ENCODE measurements at regions not wholly inside any gene's neighbourhood (a gene's known extent, or its start where the extent isn't known, plus 50 kb on each side); places are given as distances from the start of the nearest gene placed in this dataset.

- no peak for ATAC-seq (ENCODE audit: insufficient read depth, low read depth)
Observed at GRCh38 chr11:32500001-32500400, 64.7 kb upstream of the WT1 start.

GRCh38 chr11:32497951-32498350 lies 62.6 kb upstream of the WT1 start:
- no peaks in the 10 kb centered on the region for H3K36me3 ChIP-seq (ENCODE audit: insufficient read depth, low read length)
- H3K79me2 ChIP-seq (ENCODE audit: insufficient read depth, low read length) = no peaks in the 10 kb centered on the region
- no peaks in the 10 kb centered on the region for H3K27me3 ChIP-seq (ENCODE audit: insufficient read depth, low read length, poor library complexity)
- no peaks in the 10 kb centered on the region for H4K20me1 ChIP-seq (ENCODE audit: insufficient read depth, low read length)
- peak overlapping the region; percentile 36; the same call in 1 of the 2 replicates for H2AFZ ChIP-seq (ENCODE audit: low read depth, low read length)
- ATAC-seq (ENCODE audit: insufficient read depth, low read depth) = no peak
- H3K4me2 ChIP-seq (ENCODE audit: insufficient read depth, low read length) = no peak overlapping the region
- no peak overlapping the region for H3K27ac ChIP-seq (ENCODE audit: low read length)
- no peak for DNase-seq
- no peak overlapping the region for H3K9ac ChIP-seq (ENCODE audit: low read depth, low read length)
- H3K4me1 ChIP-seq (ENCODE audit: insufficient read depth, low read length) = peaks cover 18% of the 10 kb centered on the region
- no peaks in the 10 kb centered on the region for H3K9me3 ChIP-seq (ENCODE audit: insufficient read depth, low read length, severe bottlenecking)
- H3K4me3 ChIP-seq (ENCODE audit: low read depth in 1 of 2, low read length in 2 of 2) = no peak overlapping the region
- TF ChIP-seq EZH2 (IDR thresholded peaks at IDR 0.05; ENCODE audit: borderline replicate concordance, low read depth, low read length, severe bottlenecking) (no peak), CTCF (IDR thresholded peaks at IDR 0.05; ENCODE audit: borderline replicate concordance, extremely low read depth, low read length, poor library complexity, severe bottlenecking) (no peak)

More at GRCh38 chr11:32500001-32500400, 64.7 kb upstream of the WT1 start:
- H3K4me2 ChIP-seq (ENCODE audit: insufficient read depth, low read length) = no peak overlapping the region
- H3K9ac ChIP-seq (ENCODE audit: low read depth, low read length) = no peak overlapping the region
- H3K4me1 ChIP-seq (ENCODE audit: insufficient read depth, low read length) = no peaks in the 10 kb centered on the region
- H3K27me3 ChIP-seq (ENCODE audit: insufficient read depth, low read length, poor library complexity) = no peaks in the 10 kb centered on the region
- 0 out of 2 replicates have a peak overlapping the region, but pooled peaks have one; percentile 8 for H2AFZ ChIP-seq (ENCODE audit: low read depth, low read length)
- H3K36me3 ChIP-seq (ENCODE audit: insufficient read depth, low read length) = no peaks in the 10 kb centered on the region
- H3K9me3 ChIP-seq (ENCODE audit: insufficient read depth, low read length, severe bottlenecking) = no peaks in the 10 kb centered on the region
- TF ChIP-seq CTCF (IDR thresholded peaks at IDR 0.05; ENCODE audit: borderline replicate concordance, extremely low read depth, low read length, poor library complexity, severe bottlenecking) = no peak
- TF ChIP-seq EZH2 (IDR thresholded peaks at IDR 0.05; ENCODE audit: borderline replicate concordance, low read depth, low read length, severe bottlenecking) = no peak
- H3K79me2 ChIP-seq (ENCODE audit: insufficient read depth, low read length) = no peaks in the 10 kb centered on the region
- no peaks in the 10 kb centered on the region for H4K20me1 ChIP-seq (ENCODE audit: insufficient read depth, low read length)
- H3K4me3 ChIP-seq (ENCODE audit: low read depth in 1 of 2, low read length in 2 of 2) = no peak overlapping the region
- no peak for DNase-seq
- H3K27ac ChIP-seq (ENCODE audit: low read length) = no peak overlapping the region

GRCh38 chr11:32494629-32495028 lies 59.3 kb upstream of the WT1 start:
- no peaks in the 10 kb centered on the region for H3K27me3 ChIP-seq (ENCODE audit: insufficient read depth, low read length, poor library complexity)
- H3K27ac ChIP-seq (ENCODE audit: low read length) = peak overlapping the region; percentile 38; the same call in 1 of the 2 replicates
- H3K79me2 ChIP-seq (ENCODE audit: insufficient read depth, low read length) = no peaks in the 10 kb centered on the region
- ATAC-seq (ENCODE audit: insufficient read depth, low read depth) (no peak), DNase-seq (no peak)
- H3K36me3 ChIP-seq (ENCODE audit: insufficient read depth, low read length) = no peaks in the 10 kb centered on the region
- H4K20me1 ChIP-seq (ENCODE audit: insufficient read depth, low read length) = no peaks in the 10 kb centered on the region
- no peak overlapping the region for H3K9ac ChIP-seq (ENCODE audit: low read depth, low read length)
- H3K4me2 ChIP-seq (ENCODE audit: insufficient read depth, low read length) = no peak overlapping the region
- H3K9me3 ChIP-seq (ENCODE audit: insufficient read depth, low read length, severe bottlenecking) = no peaks in the 10 kb centered on the region
- H2AFZ ChIP-seq (ENCODE audit: low read depth, low read length) = no peak overlapping the region
- no peak overlapping the region for H3K4me3 ChIP-seq (ENCODE audit: low read depth in 1 of 2, low read length in 2 of 2)
- TF ChIP-seq CTCF (IDR thresholded peaks at IDR 0.05; ENCODE audit: borderline replicate concordance, extremely low read depth, low read length, poor library complexity, severe bottlenecking) = no peak
- TF ChIP-seq EZH2 (IDR thresholded peaks at IDR 0.05; ENCODE audit: borderline replicate concordance, low read depth, low read length, severe bottlenecking) = no peak
- H3K4me1 ChIP-seq (ENCODE audit: insufficient read depth, low read length) = peaks cover 23% of the 10 kb centered on the region

- Histone ChIP-seq H3K4me2 (ENCODE audit: insufficient read depth, low read length) (no peak overlapping the region), H3K27me3 (ENCODE audit: insufficient read depth, low read length, poor library complexity) (no peaks in the 10 kb centered on the region), H3K4me1 (ENCODE audit: insufficient read depth, low read length) (peaks cover 19% of the 10 kb centered on the region), H3K36me3 (ENCODE audit: insufficient read depth, low read length) (no peaks in the 10 kb centered on the region), H3K4me3 (ENCODE audit: low read depth in 1 of 2, low read length in 2 of 2) (no peak overlapping the region), H3K9me3 (ENCODE audit: insufficient read depth, low read length, severe bottlenecking) (no peaks in the 10 kb centered on the region), H3K79me2 (ENCODE audit: insufficient read depth, low read length) (no peaks in the 10 kb centered on the region), H4K20me1 (ENCODE audit: insufficient read depth, low read length) (no peaks in the 10 kb centered on the region), H3K27ac (ENCODE audit: low read length) (no peak overlapping the region), H2AFZ (ENCODE audit: low read depth, low read length) (no peak overlapping the region), H3K9ac (ENCODE audit: low read depth, low read length) (no peak overlapping the region)
- peak; percentile 53; the same call in 2 of the 3 replicates for ATAC-seq (ENCODE audit: insufficient read depth, low read depth)
- DNase-seq = no peak
- TF ChIP-seq EZH2 (IDR thresholded peaks at IDR 0.05; ENCODE audit: borderline replicate concordance, low read depth, low read length, severe bottlenecking) = no peak
- peak; percentile 20 for TF ChIP-seq CTCF (IDR thresholded peaks at IDR 0.05; ENCODE audit: borderline replicate concordance, extremely low read depth, low read length, poor library complexity, severe bottlenecking)
Observed at GRCh38 chr11:32489464-32489863, 54.1 kb upstream of the WT1 start.

All from DND-41 (cell line).